ENCODE measurements at regions not wholly inside any gene's neighbourhood (a gene's known extent, or its start where the extent isn't known, plus 50 kb on each side); places are given as distances from the start of the nearest gene placed in this dataset.
"Not testable (repeated sequence)": the region's sequence is repeated elsewhere in the genome, so short reads cannot be mapped to it uniquely, and the experiment has no call there.

DNA sequence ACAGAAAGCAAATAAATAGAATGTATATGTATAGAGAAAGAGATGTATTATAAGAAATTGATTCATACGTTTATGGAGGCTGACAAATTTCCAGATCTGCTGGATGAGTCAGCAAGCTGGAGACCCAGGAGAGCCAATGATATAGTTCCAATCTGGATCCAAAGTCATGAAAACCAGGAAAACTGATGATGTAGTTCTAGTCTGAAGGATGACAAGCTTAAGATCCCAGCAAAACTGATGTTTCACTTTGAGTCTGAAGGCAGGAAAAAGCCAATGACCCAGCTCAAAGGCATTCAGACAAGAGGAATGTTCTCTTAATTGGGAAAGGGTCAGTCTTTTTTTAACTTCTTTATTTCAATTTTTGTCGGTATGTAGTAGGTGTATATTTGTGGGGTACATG is 102.6 kb downstream of the LHFPL1 start:
- no peak for DNase-seq (ENCODE audit: extremely low read depth, low read depth)

DNA sequence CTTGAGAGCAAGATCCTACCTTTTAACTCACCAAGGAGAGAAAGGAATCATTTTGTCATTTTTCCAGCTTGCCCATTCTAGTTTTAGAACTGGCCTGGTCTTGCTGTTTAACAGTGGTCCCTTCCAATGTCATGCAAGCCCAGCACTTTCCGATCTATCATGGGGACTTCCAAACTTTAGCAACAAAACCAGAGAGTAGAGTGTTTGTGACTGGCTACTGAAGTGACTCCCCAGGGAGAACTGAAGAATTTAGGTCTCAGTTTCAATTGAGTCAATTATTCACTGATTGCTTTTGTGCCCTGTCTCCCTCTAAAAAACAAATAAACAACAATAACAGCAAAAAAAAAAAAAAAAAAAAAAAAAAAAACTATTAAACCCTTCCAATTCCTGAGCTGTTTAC is 108.3 kb downstream of the LHFPL1 start:
- no peak for DNase-seq (ENCODE audit: extremely low read depth, low read depth)

DNA sequence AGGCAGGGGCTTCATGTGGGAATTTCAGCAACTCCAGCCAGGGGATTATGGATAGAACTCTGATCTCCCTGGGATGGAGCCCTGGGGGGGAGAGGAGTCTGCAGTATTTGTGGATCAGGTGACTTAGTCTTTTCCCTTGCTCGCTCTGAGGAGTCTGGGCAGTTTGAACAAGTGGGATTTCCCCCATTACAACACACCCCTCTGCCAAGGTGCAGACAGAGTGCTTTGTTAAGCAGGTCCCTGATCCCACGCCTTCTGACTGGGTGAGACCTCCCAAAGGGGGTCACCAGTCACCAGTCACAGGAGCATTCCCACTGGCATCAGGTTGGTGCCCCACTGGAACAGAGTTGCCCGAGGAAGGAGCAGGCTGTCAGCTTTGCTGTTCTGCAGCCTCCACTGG is 123.9 kb downstream of the LHFPL1 start:
- no peak for DNase-seq (ENCODE audit: extremely low read depth, low read depth)

DNA sequence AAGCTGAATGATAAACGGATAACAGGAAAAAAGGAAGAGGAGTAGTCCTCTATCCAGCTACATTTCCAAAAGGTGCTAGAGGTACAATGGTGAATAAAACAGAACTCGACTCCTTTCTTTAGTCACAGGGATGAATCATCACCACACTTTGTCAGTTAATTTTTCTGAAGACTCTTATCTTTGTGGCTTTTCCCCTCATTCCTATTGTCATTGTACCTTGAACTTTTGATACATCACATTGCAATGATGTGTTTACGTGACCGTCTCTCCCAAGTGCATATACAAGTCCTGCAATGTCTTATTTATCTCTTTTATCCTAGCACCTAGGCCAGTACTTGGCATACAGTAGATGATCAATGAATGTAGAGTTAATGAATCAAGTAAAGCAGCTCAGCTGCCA is 134.7 kb downstream of the LHFPL1 start:
- no peak for DNase-seq (ENCODE audit: extremely low read depth, low read depth)

DNA sequence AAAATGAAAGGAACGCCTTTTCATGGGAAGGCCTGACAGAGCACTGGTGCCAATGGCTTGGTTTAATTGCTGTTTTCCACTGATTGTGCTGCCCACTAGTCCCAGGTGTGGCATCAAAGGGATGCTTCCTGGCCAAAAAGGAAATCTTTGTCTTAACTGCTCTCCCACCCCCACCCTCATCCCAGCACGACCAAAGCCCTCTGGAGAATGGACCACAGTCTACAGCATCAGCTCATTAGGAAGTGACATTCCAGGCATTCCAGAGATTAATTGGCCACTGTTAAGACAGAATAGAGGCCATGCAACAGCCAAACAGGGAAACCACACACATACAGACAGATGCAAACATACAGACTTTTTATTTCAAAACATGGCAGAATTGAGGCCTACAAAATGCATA is 143.2 kb downstream of the LHFPL1 start:
- no peak for DNase-seq (ENCODE audit: extremely low read depth, low read depth)

DNA sequence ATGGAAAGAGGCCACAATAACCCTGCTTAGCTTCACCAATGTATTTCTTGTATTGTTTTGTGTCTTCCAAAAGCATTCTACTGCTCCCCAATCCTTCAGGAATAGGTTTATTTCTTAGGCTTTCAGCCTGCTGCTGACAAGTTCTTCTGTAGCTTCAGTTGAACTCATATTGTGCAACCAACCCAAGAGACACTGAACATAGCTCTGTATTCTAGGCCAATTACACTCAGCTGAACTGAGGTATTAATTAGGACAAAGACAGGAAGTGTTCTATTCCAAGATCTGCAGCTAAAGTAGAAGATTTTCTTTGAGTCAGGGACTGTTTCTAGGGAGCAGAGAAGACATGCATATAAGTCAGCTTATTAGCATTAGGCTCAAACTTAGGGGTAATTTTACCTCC is 151.8 kb downstream of the LHFPL1 start:
- DNase-seq (ENCODE audit: extremely low read depth, low read depth) = no peak

DNA sequence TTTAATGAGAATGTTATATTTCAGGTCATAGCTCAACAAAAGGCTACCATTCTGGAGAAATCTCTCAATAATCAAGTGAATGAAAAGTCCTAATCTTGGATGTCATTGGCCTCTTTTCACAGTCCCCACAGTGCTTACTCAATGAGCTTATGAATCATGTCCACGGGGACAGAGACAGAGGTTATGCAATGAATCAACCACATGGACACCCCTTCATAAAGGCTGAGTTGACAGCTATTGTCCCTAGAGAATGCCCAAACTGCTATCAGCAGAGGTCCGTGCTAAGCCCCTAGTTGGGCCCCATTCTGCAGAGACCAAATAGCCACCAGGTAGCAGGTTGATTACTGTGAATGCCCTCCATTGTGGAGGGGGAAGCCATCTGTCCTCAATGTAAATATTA is 158.1 kb downstream of the LHFPL1 start:
- no peak for DNase-seq (ENCODE audit: extremely low read depth, low read depth)

DNA sequence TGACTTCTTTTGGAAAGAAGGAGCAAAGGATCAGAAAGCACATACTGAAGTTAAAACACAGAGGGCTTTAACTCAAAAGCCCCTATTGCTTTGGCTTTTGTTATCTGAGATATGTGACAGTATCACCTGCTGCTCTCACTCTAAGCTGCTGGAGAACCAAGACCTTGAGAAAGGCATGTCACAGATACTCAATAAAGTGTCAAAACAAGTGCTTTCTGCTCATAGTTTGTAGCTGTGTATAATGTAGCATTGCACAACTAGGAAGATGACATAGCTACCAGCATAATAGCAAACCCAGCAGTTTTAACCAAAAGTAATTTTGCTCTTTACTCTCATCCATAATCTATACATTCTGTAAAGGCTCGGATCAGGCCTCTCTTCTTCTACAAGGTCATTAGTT is 159.6 kb downstream of the LHFPL1 start:
- DNase-seq (ENCODE audit: extremely low read depth, low read depth) = no peak

DNA sequence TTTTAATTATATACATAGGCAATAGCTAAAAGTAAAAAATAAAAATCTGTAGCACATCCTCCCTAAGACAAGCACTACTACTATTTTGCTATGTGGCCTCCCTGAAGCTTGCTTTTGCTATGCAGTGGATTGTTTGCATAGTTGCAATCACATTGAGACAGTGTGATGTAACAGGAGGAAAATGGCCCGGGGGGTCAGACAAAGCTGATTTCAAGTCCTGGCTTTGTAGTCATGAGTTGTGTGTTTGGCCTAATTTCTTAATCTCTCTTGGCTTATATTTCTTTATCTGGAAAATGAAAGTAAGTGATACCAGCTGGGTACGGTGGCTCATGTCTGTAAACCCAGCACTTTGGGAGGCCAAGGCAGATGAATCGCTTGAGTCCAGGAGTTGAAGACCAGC is 166.6 kb downstream of the LHFPL1 start:
- DNase-seq (ENCODE audit: extremely low read depth, low read depth) = no peak

DNA sequence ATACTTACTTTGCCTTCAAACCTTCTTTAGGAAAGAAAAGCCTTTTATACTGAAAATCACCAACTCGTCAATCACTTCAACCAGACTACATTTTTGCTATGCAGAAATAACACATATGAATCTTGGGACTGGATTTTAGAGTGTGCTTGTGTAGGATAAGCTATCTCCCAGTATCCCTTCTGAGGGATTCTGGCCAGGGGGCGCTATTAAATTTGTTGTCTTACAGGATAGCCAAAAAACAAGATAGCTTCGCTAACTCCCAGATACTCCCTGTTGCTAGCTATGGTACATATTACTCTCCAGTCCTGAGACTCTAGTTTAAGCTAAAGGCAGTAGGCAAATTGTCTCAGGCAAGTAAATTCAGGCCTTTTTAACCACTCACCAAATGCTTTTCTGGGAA is 167.2 kb downstream of the LHFPL1 start:
- DNase-seq (ENCODE audit: extremely low read depth, low read depth) = no peak

DNA sequence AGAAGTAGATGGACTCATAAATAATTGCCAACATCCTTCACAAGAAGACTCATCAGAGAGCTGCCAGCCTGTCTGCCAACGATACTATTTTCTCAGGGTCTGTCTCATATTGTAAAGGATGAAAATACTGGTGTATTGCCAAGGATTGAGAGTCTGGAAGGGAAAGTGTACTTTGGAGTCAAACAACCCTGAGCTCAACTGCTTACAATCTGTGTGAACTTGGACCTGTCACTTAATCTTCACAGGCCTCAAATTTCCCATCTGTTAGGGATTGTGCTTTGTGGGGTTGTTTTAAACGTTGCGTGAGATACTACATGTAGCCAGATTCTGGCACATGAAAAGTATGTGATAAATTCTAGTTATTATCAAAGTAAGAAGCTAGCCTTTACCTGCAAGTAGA is 169.1 kb downstream of the LHFPL1 start:
- DNase-seq (ENCODE audit: extremely low read depth, low read depth) = no peak

DNA sequence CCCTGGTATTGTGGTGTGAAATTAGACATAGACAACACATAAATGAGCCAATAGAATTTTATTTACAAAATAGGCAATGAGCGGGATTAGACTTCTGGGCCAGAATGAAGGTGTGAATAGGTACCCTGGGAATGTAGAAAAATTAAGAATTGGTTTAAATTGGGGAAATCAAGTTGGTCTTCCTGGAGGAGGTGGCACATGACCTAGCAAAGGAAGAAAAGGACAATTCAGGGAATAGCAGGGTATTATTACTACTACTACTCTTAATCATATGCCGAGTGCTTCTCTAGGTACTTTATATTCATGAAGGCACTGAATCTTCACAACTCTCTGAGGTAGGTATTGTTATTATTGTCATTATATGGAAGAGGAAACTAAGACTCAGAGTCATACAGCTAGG is 202.1 kb downstream of the LHFPL1 start:
- no peak for DNase-seq (ENCODE audit: extremely low read depth, low read depth)

DNA sequence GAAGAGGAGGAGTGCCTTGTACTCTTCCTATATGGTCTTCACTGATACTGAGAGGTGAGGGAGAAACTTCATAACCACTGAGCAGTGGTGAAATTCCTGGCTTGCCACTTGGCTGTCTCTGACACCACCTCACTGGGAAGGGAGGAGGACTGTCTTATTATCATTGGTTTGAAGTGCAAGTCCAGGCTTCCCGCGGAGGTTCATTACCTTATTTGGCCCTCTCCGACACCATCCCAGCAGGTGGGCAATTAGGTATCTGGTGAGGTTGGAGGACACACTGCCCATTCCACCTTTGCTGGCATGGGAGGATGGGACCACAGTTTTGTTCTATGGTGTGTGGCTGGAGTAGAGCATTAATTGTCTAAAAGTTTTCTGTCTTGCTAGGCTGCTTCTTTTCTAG is 206.1 kb downstream of the LHFPL1 start:
- no peak for DNase-seq (ENCODE audit: extremely low read depth, low read depth)

DNA sequence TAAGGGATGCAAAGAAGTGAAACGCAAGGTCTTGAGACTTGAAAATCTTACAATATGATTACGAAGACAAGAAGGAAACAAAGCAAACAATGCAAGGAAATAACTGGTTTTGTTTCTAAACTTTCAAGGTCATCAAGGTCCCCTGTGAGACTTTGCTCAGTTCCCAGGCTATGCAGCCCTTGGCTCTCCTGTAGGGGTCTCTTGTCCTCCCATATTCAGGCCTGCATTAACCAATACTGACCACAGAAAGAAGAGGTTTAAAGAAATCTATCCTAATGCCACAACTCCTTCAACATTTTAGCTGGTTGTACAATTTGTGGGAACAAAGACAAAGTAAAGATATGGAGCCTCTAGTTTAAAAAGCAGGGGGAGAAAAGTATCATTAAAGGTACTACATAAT is 209.2 kb downstream of the LHFPL1 start:
- no peak for DNase-seq (ENCODE audit: extremely low read depth, low read depth)

DNA sequence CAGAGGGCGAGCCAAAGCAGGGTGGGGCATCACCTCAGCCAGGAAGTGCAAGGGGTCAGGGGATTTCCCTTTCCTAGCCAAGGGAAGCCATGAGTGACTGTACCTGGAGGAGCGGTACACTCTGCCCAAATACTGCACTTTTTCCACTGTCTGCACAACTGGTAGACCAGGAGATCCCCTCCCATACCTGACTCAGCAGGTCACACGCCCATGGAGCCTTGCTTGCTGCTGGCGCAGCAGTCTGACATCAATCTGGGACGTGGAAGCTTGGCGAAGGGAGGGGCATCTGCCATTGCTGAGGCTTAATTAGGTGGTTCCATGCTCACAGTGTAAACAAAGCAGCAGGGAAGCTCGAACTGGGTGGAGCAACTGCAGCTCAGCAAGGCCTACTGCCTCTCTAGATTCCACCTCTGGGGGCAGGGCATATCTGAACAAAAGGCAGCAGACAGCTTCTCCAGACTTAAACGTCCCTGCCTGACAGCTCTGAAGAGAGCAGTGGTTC is 217.7 kb downstream of the LHFPL1 start:
- DNase-seq (ENCODE audit: extremely low read depth, low read depth) = not testable (repeated sequence)

DNA sequence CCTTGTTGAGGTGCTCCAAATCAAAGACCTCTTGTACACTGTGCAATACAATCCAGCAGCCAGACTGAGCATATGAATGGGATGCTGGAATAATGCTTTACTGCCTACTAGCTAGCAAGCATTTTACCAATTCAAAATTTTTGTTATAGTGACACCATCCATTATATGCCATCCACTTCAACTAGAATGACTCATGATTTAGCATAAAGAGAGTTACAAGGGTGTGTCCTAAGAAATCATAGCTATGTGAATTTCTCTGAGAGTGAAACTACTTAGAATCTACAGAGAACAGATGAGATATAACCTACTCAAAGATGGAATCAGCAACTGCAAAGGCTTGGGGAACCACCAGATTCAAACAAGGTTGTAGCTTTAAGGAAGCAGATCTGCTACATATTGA is 221.9 kb downstream of the LHFPL1 start:
- no peak for DNase-seq (ENCODE audit: extremely low read depth, low read depth)

DNA sequence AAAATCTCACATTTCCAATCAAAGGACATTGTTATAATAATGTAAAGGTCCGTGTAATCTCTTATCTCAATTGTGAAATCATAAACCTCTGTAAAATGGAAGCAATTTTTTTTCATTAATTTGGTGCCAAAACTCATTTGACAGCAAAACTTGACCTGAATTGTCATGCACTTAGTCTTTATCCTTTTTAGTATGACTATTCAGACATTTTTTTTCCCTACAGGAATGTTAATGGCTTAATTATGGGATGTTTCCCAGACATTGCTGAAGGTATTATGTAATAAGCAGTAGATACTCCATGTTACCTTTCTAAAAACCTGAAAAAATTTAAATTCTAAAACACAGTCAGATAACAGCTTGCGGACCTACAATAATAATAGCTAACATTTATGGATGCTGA is 228.9 kb downstream of the LHFPL1 start:
- no peak for DNase-seq (ENCODE audit: extremely low read depth, low read depth)

DNA sequence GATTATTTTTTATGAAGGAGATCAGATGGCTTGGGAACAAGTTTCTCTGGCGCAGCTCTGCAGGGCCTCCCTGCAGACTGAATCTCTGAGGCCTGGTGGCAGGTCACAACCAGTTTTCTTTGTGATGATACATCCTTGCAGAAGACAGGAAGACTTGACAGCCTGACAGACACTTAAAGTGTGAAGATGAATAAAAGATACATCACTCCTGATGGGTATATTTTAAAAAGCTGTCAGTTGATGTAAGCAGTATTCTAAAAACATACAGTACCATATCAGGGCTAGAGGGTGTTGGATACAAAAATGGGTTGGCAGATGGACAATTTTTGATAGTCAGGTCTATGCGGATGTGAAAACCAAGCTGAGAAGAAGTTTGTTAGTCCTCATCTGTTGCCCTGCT is 239.5 kb downstream of the LHFPL1 start:
- no peak for DNase-seq (ENCODE audit: extremely low read depth, low read depth)

DNA sequence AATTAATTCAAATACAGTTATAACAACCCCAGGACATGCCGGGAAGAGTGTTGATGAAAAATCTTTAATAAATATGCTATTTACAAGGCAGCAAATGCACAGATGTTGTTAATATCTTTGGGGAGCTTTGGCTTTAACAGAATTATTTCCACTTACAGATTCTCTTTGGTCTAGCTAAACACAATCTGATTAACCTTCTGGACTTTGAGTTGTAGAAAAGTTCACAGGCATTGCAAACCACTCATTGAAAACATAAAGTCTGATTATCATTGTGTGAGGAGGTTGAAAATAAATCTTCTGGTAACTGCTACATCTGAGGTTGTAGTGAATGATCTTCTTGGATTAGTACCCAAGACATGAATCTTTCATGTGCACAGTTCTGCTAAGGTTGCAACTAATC is 255.6 kb downstream of the LHFPL1 start:
- DNase-seq (ENCODE audit: extremely low read depth, low read depth) = no peak

DNA sequence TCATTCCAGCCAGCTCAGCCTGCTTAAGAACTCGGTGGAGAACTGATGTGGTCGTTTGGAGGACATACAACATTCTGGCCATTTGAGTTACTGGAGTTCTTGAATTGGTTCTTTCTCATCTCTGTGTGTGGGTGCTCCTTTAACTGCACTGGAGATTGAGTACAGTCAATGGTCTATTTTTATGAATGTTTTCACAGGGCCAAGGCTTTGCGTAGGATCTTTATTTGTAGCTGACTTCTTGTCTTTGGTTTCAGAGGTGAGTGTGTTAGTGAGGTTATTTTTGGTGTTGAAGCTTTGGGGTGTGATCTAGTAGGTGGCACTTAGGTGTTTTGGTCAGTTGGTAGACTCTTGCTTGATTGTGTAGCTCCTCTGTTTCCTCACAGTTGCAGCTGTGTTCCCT is 288.4 kb downstream of the LHFPL1 start:
- DNase-seq (ENCODE audit: extremely low read depth, low read depth) = no peak

DNA sequence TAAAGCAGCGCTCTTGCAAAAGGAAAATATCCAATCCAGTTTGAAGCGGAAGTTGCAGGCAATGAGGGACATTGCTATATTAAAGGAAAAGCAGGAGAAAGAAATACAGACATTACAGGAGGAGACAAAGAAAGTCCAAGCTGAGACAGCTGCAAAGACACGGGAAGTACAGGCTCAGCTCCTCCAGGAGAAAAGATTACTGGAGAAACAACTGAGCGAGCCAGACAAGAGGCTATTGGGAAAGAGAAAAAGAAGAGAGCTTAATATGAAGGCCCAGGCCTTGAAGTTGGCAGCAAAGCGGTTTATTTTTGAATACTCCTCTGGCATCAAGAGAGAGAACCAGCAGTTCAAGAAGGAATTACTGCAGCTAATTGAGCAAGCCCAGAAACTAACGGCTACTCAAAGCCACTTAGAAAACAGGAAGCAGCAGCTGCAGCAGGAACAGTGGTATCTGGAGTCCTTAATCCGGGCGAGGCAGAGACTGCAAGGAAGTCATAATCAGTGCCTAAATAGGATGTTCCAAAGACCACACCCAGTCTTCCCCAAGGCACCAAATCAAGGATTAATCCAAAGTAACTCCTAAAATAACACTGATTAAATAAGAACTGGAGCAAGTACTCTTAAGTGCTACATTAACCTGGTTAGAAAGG is 298.0 kb downstream of the LHFPL1 start:
- not testable (repeated sequence) for DNase-seq (ENCODE audit: extremely low read depth, low read depth)

DNA sequence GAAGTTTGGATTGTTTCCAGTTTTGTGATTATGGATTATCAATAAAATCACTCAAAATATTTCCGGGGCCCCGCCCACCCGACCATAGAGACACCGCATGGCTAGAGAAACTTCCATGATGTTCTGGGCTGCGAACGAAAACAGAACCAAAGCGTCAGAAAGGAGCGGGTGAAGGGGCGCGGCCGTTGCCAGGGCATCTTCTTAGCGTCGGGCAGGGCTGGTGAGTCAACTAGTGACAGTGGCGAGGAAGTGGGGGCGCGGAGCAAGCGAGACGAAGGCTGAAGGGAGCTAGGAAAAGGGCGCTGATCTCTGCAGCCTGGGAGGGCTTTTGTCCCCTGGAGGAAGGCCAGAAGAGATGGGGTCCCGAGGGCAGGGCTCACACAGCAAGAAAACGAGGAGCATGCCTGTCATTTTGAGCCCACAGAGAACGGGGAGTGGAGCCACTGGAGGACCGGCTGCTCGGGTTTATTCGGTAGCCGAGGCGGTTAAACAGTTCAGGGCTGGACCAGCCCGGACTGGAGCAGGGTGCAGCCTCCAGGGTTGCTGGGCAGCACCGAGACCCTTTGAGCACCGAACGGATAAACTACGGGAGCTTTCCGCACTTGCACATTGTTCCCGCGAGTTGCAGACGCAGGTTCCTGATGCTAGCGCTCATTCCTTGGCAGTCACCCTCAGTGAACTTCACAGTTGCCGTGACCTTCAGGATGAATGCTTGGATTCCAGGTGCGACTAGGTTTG is 298.1 kb upstream of the TRPC5 start:
- DNase-seq (ENCODE audit: extremely low read depth, low read depth) = no peak

DNA sequence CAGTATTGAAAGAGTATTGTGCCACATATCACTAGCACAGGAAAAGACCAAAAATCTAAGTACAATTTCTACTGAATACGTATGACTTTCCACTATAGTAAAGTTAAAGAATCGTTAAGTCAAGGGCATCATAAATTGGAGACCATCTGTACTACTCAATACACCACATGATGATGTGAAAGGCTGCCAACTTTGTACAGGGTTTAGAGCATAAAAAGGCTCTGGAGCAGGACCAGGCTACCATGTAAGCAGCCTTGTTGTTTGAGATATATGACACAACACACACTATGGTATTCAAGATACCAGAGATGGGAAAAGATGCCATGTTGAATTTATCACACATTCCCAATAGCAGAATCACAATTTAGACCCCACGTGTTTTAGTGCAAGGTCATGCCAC is 294.9 kb upstream of the TRPC5 start:
- no peak for DNase-seq (ENCODE audit: extremely low read depth, low read depth)
